Testis (tissue), 2 donors: ENCODE measurements at regions not wholly inside any gene's neighbourhood (a gene's known extent, or its start where the extent isn't known, plus 50 kb on each side); places are given as distances from the start of the nearest gene placed in this dataset.

ENCODE experiments used
- CTCF ChIP-seq, 3 experiments: fragments of 450-650 bp in 2 of 3; fragments of 200-600 bp in 1 of 3; sonication (generic) in 1 of 3; IDR thresholded peaks; one replicate each; pipeline ENCODE4 v1.5.1; 2016 to 2019; ENCODE audit warnings: antibody characterized with exemption in 3 of 3, mild to moderate bottlenecking in 2 of 3, moderate library complexity in 1 of 3
- POLR2A ChIP-seq: fragments of 450-650 bp; IDR thresholded peaks from one replicate; pipeline ENCODE4 v1.6.1; 2017; ENCODE audit warnings: antibody characterized with exemption, mild to moderate bottlenecking, moderate library complexity

GRCh38 chr2:48075631-48076030 lies 169.3 kb upstream of the FBXO11 start:
- no peak for TF ChIP-seq POLR2A
- no peak for TF ChIP-seq CTCF (IDR thresholded peaks at IDR 0.05)
